ENCODE measurements at regions not wholly inside any gene's neighbourhood (a gene's known extent, or its start where the extent isn't known, plus 50 kb on each side); places are given as distances from the start of the nearest gene placed in this dataset.

- TF ChIP-seq ATF3 (IDR thresholded peaks at IDR 0.05) (no peak), FOXA1 (IDR thresholded peaks at IDR 0.05) (no peak), HNF4A (conservative IDR thresholded peaks at IDR 0.05) (no peak), RAD21 (IDR thresholded peaks at IDR 0.05) (no peak), EGR1 (IDR thresholded peaks at IDR 0.05; ENCODE audit: low read depth in 2 of 2) (no peak), RXRA (IDR thresholded peaks at IDR 0.05) (no peak), HNF4G (IDR thresholded peaks at IDR 0.05) (no peak), SP1 (IDR thresholded peaks at IDR 0.05) (no peak)
- WGBS, result 88% methylated on average over 3 of the region's 3 CpGs
- H3K4me1 ChIP-seq (ENCODE audit: control insufficient read depth in 4 of 4, insufficient read depth in 4 of 4, low read length in 3 of 4), result no peaks in the 10 kb centered on the region
These were observed 379.0 kb downstream of the LRIG3 start for GRCh38 chr12:58541300-58541690.

GRCh38 chr12:58544281-58544680 lies 376.0 kb downstream of the LRIG3 start:
- no peaks in the 10 kb centered on the region for H3K36me3 ChIP-seq (ENCODE audit: control insufficient read depth in 4 of 4, insufficient read depth in 3 of 4, low read depth in 1 of 4, low read length in 3 of 4)
- H3K4me1 ChIP-seq (ENCODE audit: control insufficient read depth in 4 of 4, insufficient read depth in 4 of 4, low read length in 3 of 4), result peaks cover 0 to 9% (median 1%) of the 10 kb centered on the region in 4 donors
- H3K4me3 ChIP-seq (ENCODE audit: low read depth in 1 of 3, low read length in 3 of 3), result no peak overlapping the region
- H3K27me3 ChIP-seq (ENCODE audit: control insufficient read depth in 4 of 4, insufficient read depth in 4 of 4, low read length in 3 of 4), result no peaks in the 10 kb centered on the region
- no peak overlapping the region for H3K9ac ChIP-seq (ENCODE audit: low read depth in 1 of 2, low read length in 2 of 2)
- no peaks in the 10 kb centered on the region for H3K9me3 ChIP-seq (ENCODE audit: control insufficient read depth in 4 of 4, low read length in 3 of 4)
- TF ChIP-seq FOXA1 (IDR thresholded peaks at IDR 0.05), result no peak
- TF ChIP-seq CTCF (IDR thresholded peaks at IDR 0.05; ENCODE audit: low read depth, low read length, missing input control), result no peak
- DNase-seq (ENCODE audit: low spot score), result no peak
- WGBS, result 88% methylated on average over 1 of the region's 1 CpG
- H3K27ac ChIP-seq (ENCODE audit: low read depth in 1 of 2, low read length in 2 of 2), result no peak overlapping the region

More at GRCh38 chr12:58541300-58541690, 379.0 kb downstream of the LRIG3 start:
- no peak overlapping the region for H3K4me3 ChIP-seq (ENCODE audit: low read depth in 1 of 3, low read length in 3 of 3)
- no peaks in the 10 kb centered on the region for H3K9me3 ChIP-seq (ENCODE audit: control insufficient read depth in 4 of 4, low read length in 3 of 4)
- H3K36me3 ChIP-seq (ENCODE audit: control insufficient read depth in 4 of 4, insufficient read depth in 3 of 4, low read depth in 1 of 4, low read length in 3 of 4), result no peaks in the 10 kb centered on the region
- DNase-seq (ENCODE audit: low spot score), result no peak
- no peaks in the 10 kb centered on the region for H3K27me3 ChIP-seq (ENCODE audit: control insufficient read depth in 4 of 4, insufficient read depth in 4 of 4, low read length in 3 of 4)
- no peak overlapping the region for H3K9ac ChIP-seq (ENCODE audit: low read depth in 1 of 2, low read length in 2 of 2)
- no peak overlapping the region for H3K27ac ChIP-seq (ENCODE audit: low read depth in 1 of 2, low read length in 2 of 2)

GRCh38 chr12:58547217-58547616 lies 373.1 kb downstream of the LRIG3 start:
- H3K9ac ChIP-seq (ENCODE audit: low read depth in 1 of 2, low read length in 2 of 2), result no peak overlapping the region
- DNase-seq (ENCODE audit: low spot score), result no peak
- H3K36me3 ChIP-seq (ENCODE audit: control insufficient read depth in 4 of 4, insufficient read depth in 3 of 4, low read depth in 1 of 4, low read length in 3 of 4), result no peaks in the 10 kb centered on the region
- H3K4me1 ChIP-seq (ENCODE audit: control insufficient read depth in 4 of 4, insufficient read depth in 4 of 4, low read length in 3 of 4), result peaks cover 0 to 9% (median 1%) of the 10 kb centered on the region in 4 donors
- no peak overlapping the region for H3K27ac ChIP-seq (ENCODE audit: low read depth in 1 of 2, low read length in 2 of 2)
- peak; percentile 26 for TF ChIP-seq SP1 (IDR thresholded peaks at IDR 0.05)
- TF ChIP-seq HNF4A (conservative IDR thresholded peaks at IDR 0.05), result peak; percentile 73 to 76
- no peak for TF ChIP-seq CTCF (IDR thresholded peaks at IDR 0.05; ENCODE audit: low read depth, low read length, missing input control)
- peak; percentile 26 for TF ChIP-seq HNF4G (IDR thresholded peaks at IDR 0.05)
- peak in 1 of 2 donors; percentile 21 for TF ChIP-seq RAD21 (IDR thresholded peaks at IDR 0.05)
- no peak for TF ChIP-seq RXRA (IDR thresholded peaks at IDR 0.05)
- H3K4me3 ChIP-seq (ENCODE audit: low read depth in 1 of 3, low read length in 3 of 3), result no peak overlapping the region
- no peaks in the 10 kb centered on the region for H3K9me3 ChIP-seq (ENCODE audit: control insufficient read depth in 4 of 4, low read length in 3 of 4)
- no peaks in the 10 kb centered on the region for H3K27me3 ChIP-seq (ENCODE audit: control insufficient read depth in 4 of 4, insufficient read depth in 4 of 4, low read length in 3 of 4)

Data from liver (tissue), 8 donors.